GM18858 (cell line): ENCODE measurements at regions not wholly inside any gene's neighbourhood (a gene's known extent, or its start where the extent isn't known, plus 50 kb on each side); places are given as distances from the start of the nearest gene placed in this dataset.

ENCODE experiments used
- ATAC-seq: cut with Tn5 transposase; IDR thresholded peaks from one replicate; pipeline ENCODE4 v1.9.1; 2021; ENCODE audit not compliant: unreplicated experiment

- ATAC-seq: no peak
These were observed 66.8 kb upstream of the MOCS1 start for GRCh38 chr6:40000964-40001515.

GRCh38 chr6:39999006-39999867, 65.0 kb upstream of the MOCS1 start:
- ATAC-seq: no peak

GRCh38 chr6:39998126-39998525, 63.9 kb upstream of the MOCS1 start:
- no peak for ATAC-seq

- no peak for ATAC-seq
These were observed 62.9 kb upstream of the MOCS1 start for GRCh38 chr6:39997101-39997635.

- ATAC-seq: no peak
These were observed 61.4 kb upstream of the MOCS1 start for GRCh38 chr6:39995633-39996032.

GRCh38 chr6:39992861-39993622, 58.8 kb upstream of the MOCS1 start:
- ATAC-seq: no peak
